ENCODE measurements at regions not wholly inside any gene's neighbourhood (a gene's known extent, or its start where the extent isn't known, plus 50 kb on each side); places are given as distances from the start of the nearest gene placed in this dataset.

GRCh38 chr2:155755481-155755880 lies 577.0 kb downstream of the NR4A2 start:
- DNase-seq: no peak

- DNase-seq: no peak
Observed at GRCh38 chr2:155748131-155748530, 584.4 kb downstream of the NR4A2 start.

- DNase-seq: no peak
Observed at GRCh38 chr2:155747531-155747930, 585.0 kb downstream of the NR4A2 start.

- no peak for DNase-seq
Observed at GRCh38 chr2:155733091-155733853, 599.2 kb downstream of the NR4A2 start.

- DNase-seq: no peak
Observed at GRCh38 chr2:155730804-155731203, 601.7 kb downstream of the NR4A2 start.

GRCh38 chr2:155727187-155727895 lies 605.2 kb downstream of the NR4A2 start:
- DNase-seq: no peak

- DNase-seq: no peak
Observed at GRCh38 chr2:155722290-155722689, 610.2 kb downstream of the NR4A2 start.

GRCh38 chr2:155715705-155716104 lies 616.8 kb downstream of the NR4A2 start:
- DNase-seq: no peak

GRCh38 chr2:155714983-155715382 lies 617.5 kb downstream of the NR4A2 start:
- no peak for DNase-seq

- DNase-seq: no peak
Observed at GRCh38 chr2:155708071-155708470, 624.5 kb downstream of the NR4A2 start.

GRCh38 chr2:155703917-155704316 lies 628.6 kb downstream of the NR4A2 start:
- no peak for DNase-seq

- no peak for DNase-seq
Observed at GRCh38 chr2:155703048-155703447, 629.5 kb downstream of the NR4A2 start.

GRCh38 chr2:155701721-155702120 lies 630.8 kb downstream of the NR4A2 start:
- no peak for DNase-seq

GRCh38 chr2:155696571-155696970 lies 636.0 kb downstream of the NR4A2 start:
- DNase-seq: no peak

GRCh38 chr2:155695505-155695904 lies 637.0 kb downstream of the NR4A2 start:
- no peak for DNase-seq

GRCh38 chr2:155692856-155693255 lies 639.7 kb downstream of the NR4A2 start:
- DNase-seq: no peak

- no peak for DNase-seq
Observed at GRCh38 chr2:155692106-155692505, 640.4 kb downstream of the NR4A2 start.

GRCh38 chr2:155690785-155691184 lies 641.7 kb downstream of the NR4A2 start:
- DNase-seq: no peak

GRCh38 chr2:155689791-155690190 lies 642.7 kb downstream of the NR4A2 start:
- no peak for DNase-seq

- DNase-seq: no peak
Observed at GRCh38 chr2:155687181-155687580, 645.3 kb downstream of the NR4A2 start.

- DNase-seq: no peak
Observed at GRCh38 chr2:155679647-155680046, 652.9 kb downstream of the NR4A2 start.

GRCh38 chr2:155675920-155676319 lies 656.6 kb downstream of the NR4A2 start:
- no peak for DNase-seq

GRCh38 chr2:155665704-155666103 lies 666.8 kb downstream of the NR4A2 start:
- DNase-seq: no peak

- no peak for DNase-seq
Observed at GRCh38 chr2:155663265-155663664, 669.3 kb downstream of the NR4A2 start.

- DNase-seq: no peak
Observed at GRCh38 chr2:155662224-155662623, 670.3 kb downstream of the NR4A2 start.

Data from hematopoietic multipotent progenitor cell treated with erythropoietin and hydrocortisone succinate and interleukin-3 and kit ligand, for 8 days (in vitro differentiated cells).